ENCODE measurements at regions not wholly inside any gene's neighbourhood (a gene's known extent, or its start where the extent isn't known, plus 50 kb on each side); places are given as distances from the start of the nearest gene placed in this dataset.
"Not testable (repeated sequence)": the region's sequence is repeated elsewhere in the genome, so short reads cannot be mapped to it uniquely, and the experiment has no call there.

DNA sequence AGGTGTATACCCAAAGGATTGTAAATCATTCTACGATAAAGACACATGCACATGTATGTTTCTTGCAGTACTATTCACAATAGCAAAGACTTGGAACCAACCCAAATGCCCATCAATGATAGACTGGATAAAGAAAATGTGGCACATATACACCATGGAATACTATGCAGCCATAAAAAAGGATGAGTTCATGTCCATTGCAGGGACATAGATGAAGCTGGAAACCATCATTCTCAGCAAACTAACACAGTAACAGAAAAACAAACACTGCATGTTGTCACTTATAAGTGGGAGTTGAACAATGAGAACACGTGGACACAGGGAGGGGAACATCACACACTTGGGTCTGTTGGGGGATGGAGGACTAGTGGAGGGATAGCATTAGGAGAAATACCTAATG is 530.4 kb upstream of the SGO1 start:
- not testable (repeated sequence) for TF ChIP-seq EZH2phosphoT487 (IDR thresholded peaks at IDR 0.05; ENCODE audit: insufficient read depth, low read depth); EZH2 (IDR thresholded peaks at IDR 0.05; ENCODE audit: insufficient read depth, poor library complexity, severe bottlenecking)
